GM12878 (cell line): ENCODE measurements at regions not wholly inside any gene's neighbourhood (a gene's known extent, or its start where the extent isn't known, plus 50 kb on each side); places are given as distances from the start of the nearest gene placed in this dataset.

Experiments used
- ATAC-seq: fragments of 200-7000 bp; cut with Tn5 transposase; 3 replicates; pipeline ENCODE4 v1.9.1; 2020; ENCODE audit warnings: mild to moderate bottlenecking, moderate library complexity
- BruUV-seq: library from RNA; stranded (reverse); fragments of 400-500 nt; replicated peaks from 2 replicates; lab custom pipeline; 2021; lab: Mats Ljungman, UMichigan
- CTCF ChIA-PET: fragments of 300-600 bp; sonication (Branson Sonifier 250); formaldehyde crosslinking; extraction: SDS; loops from one replicate; lab custom pipeline; 2021; ENCODE audit warnings: inconsistent platforms; lab: Yijun Ruan, JAX
- POLR2A ChIA-PET: fragments of 350-600 bp; formaldehyde crosslinking; extraction: SDS; loops from one replicate; lab custom pipeline; 2021; ENCODE audit warnings: inconsistent platforms; lab: Charles Lee
- RAD21 ChIA-PET: fragments of 300-600 bp; sonication (Branson Sonifier 250); formaldehyde crosslinking; loops from one replicate; lab custom pipeline; 2023; ENCODE audit warnings: antibody characterized with exemption; ENCODE audit not compliant: unreplicated experiment; lab: Charles Lee
- SMC1A ChIA-PET: fragments of 300-600 bp; sonication (Branson Sonifier 250); formaldehyde crosslinking; loops from one replicate; lab custom pipeline; 2023; ENCODE audit not compliant: unreplicated experiment, uncharacterized antibody; lab: Charles Lee
- DNase-seq: peaks from one replicate; pipeline ENCODE4 v3.0.0-alpha.2; 2011; ENCODE audit warnings: low read depth, low spot score
- FAIRE-seq: peaks from 3 replicates; lab custom pipeline; 2011; peaks lifted over from hg19 to GRCh38; lab: Jason Lieb, UNC
- H2AFZ ChIP-seq: 2 replicates; pipeline ENCODE4 v1.6.0; 2011; ENCODE audit warnings: low read depth, low read length, control low read depth; ENCODE audit not compliant: control insufficient read depth
- H3K27ac ChIP-seq: 2 replicates; pipeline ENCODE4 v1.5.1; 2011; ENCODE audit warnings: control low read depth; ENCODE audit not compliant: control insufficient read depth, insufficient read depth
- H3K27me3 ChIP-seq, 2 experiments: replicated peaks in 1 of 2; 2 replicates each; pipeline versions ENCODE4 v1.6.0 to v1.6.1; 2011; ENCODE audit warnings: low read length in 1 of 2; ENCODE audit not compliant: control insufficient read depth in 2 of 2, insufficient read depth in 2 of 2
- H3K36me3 ChIP-seq, 2 experiments: 2 replicates each; pipeline ENCODE4 v1.5.1; 2011; ENCODE audit warnings: low read length in 1 of 2; ENCODE audit not compliant: control insufficient read depth in 2 of 2, insufficient read depth in 2 of 2
- H3K4me1 ChIP-seq: 2 replicates; pipeline ENCODE4 v1.6.1; 2011; ENCODE audit warnings: mild to moderate bottlenecking, low read length, moderate library complexity, mixed read lengths; ENCODE audit not compliant: control insufficient read depth, insufficient read depth
- H3K4me2 ChIP-seq: 2 replicates; pipeline ENCODE4 v1.6.0; 2011; ENCODE audit warnings: control low read depth; ENCODE audit not compliant: control insufficient read depth, insufficient read depth
- H3K4me3 ChIP-seq: fragments of 200-600 bp; sonication (generic); 2 replicates; pipeline ENCODE4 v1.5.1; 2016
- H3K79me2 ChIP-seq: 2 replicates; pipeline ENCODE4 v1.6.0; 2011; ENCODE audit warnings: low read length; ENCODE audit not compliant: control insufficient read depth, insufficient read depth
- H3K9ac ChIP-seq: 2 replicates; pipeline ENCODE4 v1.8.0; 2011; ENCODE audit warnings: low read length, control low read depth, mixed read lengths; ENCODE audit not compliant: control insufficient read depth, insufficient read depth
- H3K9me3 ChIP-seq: replicated peaks from 3 replicates; pipeline ENCODE4 v1.5.1; 2011; ENCODE audit warnings: mild to moderate bottlenecking, low read length; ENCODE audit not compliant: control insufficient read depth, insufficient read depth
- H4K20me1 ChIP-seq: 2 replicates; pipeline ENCODE4 v1.6.0; 2011; ENCODE audit not compliant: control insufficient read depth, insufficient read depth
- ATF7 ChIP-seq: fragments of 450-650 bp; IDR thresholded peaks from 2 replicates; pipeline ENCODE4 v1.6.1; 2016; ENCODE audit warnings: low read depth, mild to moderate bottlenecking
- EGR1 ChIP-seq, 2 experiments: IDR thresholded peaks; 1 replicate in 1 of 2; 2 replicates in 1 of 2; pipeline ENCODE4 v1.6.1; 2011 to 2012; ENCODE audit warnings: low read depth in 2 of 2, low read length in 2 of 2, borderline replicate concordance in 1 of 2, mild to moderate bottlenecking in 1 of 2, moderate library complexity in 1 of 2
- EZH2 ChIP-seq: IDR thresholded peaks from 2 replicates; pipeline ENCODE4 v1.6.1; 2012; ENCODE audit warnings: low read depth, mild to moderate bottlenecking, control low read depth, inconsistent platforms, low read length, borderline replicate concordance; ENCODE audit not compliant: control insufficient read depth
- FOXK2 ChIP-seq: fragments of 450-650 bp; IDR thresholded peaks from 2 replicates; pipeline ENCODE4 v1.6.1; 2017; ENCODE audit warnings: mild to moderate bottlenecking, moderate library complexity
- HDGF ChIP-seq: fragments of 450-650 bp; IDR thresholded peaks from 2 replicates; pipeline ENCODE4 v1.6.1; 2016; ENCODE audit warnings: antibody characterized with exemption
- KLF5 ChIP-seq: fragments of 450-650 bp; IDR thresholded peaks from 2 replicates; pipeline ENCODE4 v1.6.1; 2014; ENCODE audit warnings: mild to moderate bottlenecking; ENCODE audit not compliant: partially characterized antibody
- MXI1 ChIP-seq: fragments of 150-350 bp; IDR thresholded peaks from 2 replicates; pipeline ENCODE4 v1.6.1; 2011; ENCODE audit warnings: low read depth, mild to moderate bottlenecking, inconsistent platforms, low read length, improper control_type of control experiment
- NR2C1 ChIP-seq: fragments of 450-650 bp; IDR thresholded peaks from 2 replicates; pipeline ENCODE4 v1.6.1; 2017; ENCODE audit warnings: antibody characterized with exemption, mild to moderate bottlenecking, moderate library complexity
- NR2F1 ChIP-seq: fragments of 450-650 bp; conservative IDR thresholded peaks from 2 replicates; pipeline ENCODE4 v1.6.1; 2017; ENCODE audit warnings: mild to moderate bottlenecking
- NRF1 ChIP-seq: conservative IDR thresholded peaks from 2 replicates; pipeline ENCODE4 v1.6.1; 2011; ENCODE audit warnings: mild to moderate bottlenecking, low read depth, low read length, improper control_type of control experiment
- RCOR1 ChIP-seq: conservative IDR thresholded peaks from 2 replicates; pipeline ENCODE4 v1.6.1; 2012; ENCODE audit warnings: low read depth, low read length, improper control_type of control experiment
- SMC3 ChIP-seq: IDR thresholded peaks from 2 replicates; pipeline ENCODE4 v1.6.1; 2011; ENCODE audit warnings: low read length, improper control_type of control experiment, borderline replicate concordance
- SRF ChIP-seq, 2 experiments: IDR thresholded peaks; 2 replicates each; pipeline ENCODE4 v1.6.1; 2011; ENCODE audit warnings: low read depth in 2 of 2, low read length in 2 of 2, mild to moderate bottlenecking in 1 of 2, moderate library complexity in 1 of 2
- SUPT20H ChIP-seq: IDR thresholded peaks from 2 replicates; pipeline ENCODE4 v1.6.1; 2011; ENCODE audit warnings: low read depth, mild to moderate bottlenecking, low read length, moderate library complexity, borderline replicate concordance; ENCODE audit not compliant: control insufficient read depth
- ZNF24 ChIP-seq: fragments of 450-650 bp; IDR thresholded peaks from 2 replicates; pipeline ENCODE4 v1.6.1; 2017; ENCODE audit warnings: antibody characterized with exemption, mild to moderate bottlenecking
- ZNF274 ChIP-seq: IDR thresholded peaks from one replicate; pipeline ENCODE4 v1.8.0; 2011; ENCODE audit not compliant: insufficient read length, insufficient read depth
- WGBS: methylation state at CpG from one replicate; pipeline ENCODE4 v1.1.6; 2016; ENCODE audit warnings: low lambda C conversion rate; ENCODE audit not compliant: insufficient replicate concordance, insufficient coverage; ENCODE audit errors: missing lambda C conversion rate; 5-methylcytosine and 5-hydroxymethylcytosine counted together
- in situ Hi-C: fragments of 300-500 bp; cut with MboI; formaldehyde crosslinking; loops from 9 replicates; pipeline ENCODE4 v1.14.3; 2018; ENCODE audit warnings: mixed read lengths
- intact Hi-C: fragments of 100-400 bp; cut with micrococcal nuclease; formaldehyde crosslinking; loops from one replicate; pipeline ENCODE4 v1.14.2; 2022; ENCODE audit not compliant: unreplicated experiment
- TF ChIP-seq, protein P1 (sequence below): fragments of 450-650 bp; IDR thresholded peaks from 2 replicates; pipeline ENCODE4 v1.6.1; 2017; ENCODE audit warnings: borderline replicate concordance
- TF ChIP-seq, protein P2 (sequence below): IDR thresholded peaks from 2 replicates; pipeline ENCODE4 v1.6.1; 2011; ENCODE audit warnings: low read depth, mild to moderate bottlenecking, low read length, moderate library complexity, borderline replicate concordance; ENCODE audit errors: extremely low read depth

DNA sequence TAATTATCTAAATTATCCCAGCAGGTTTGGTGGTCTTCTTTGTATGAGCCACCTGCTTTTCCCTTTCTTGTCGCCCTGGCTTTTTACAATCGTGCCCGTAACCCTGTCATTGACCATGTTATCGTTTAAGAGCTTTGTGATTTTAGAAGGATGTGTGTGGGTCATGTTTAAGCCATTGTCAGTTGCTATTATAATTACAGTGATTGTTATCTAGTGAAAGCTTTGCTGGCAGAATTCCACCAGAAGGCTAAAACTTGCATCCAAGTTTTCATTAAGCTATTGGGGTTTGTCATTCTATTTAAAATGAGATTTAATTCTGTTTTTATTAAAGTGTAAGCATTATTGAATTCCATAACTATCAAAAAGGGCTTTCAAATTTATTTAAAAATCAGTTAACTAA lies 354.2 kb upstream of the TMEM229A start:
- Histone ChIP-seq H3K27me3 (no peaks in the 10 kb centered on the region), H3K27ac (no peak overlapping the region), H3K36me3 (no peaks in the 10 kb centered on the region), H3K9ac (no peak overlapping the region), H3K4me2 (no peak overlapping the region), H3K4me1 (no peaks in the 10 kb centered on the region), H3K9me3 (no peaks in the 10 kb centered on the region), H3K79me2 (no peaks in the 10 kb centered on the region), H3K4me3 (no peak overlapping the region), H2AFZ (no peak overlapping the region), H4K20me1 (no peaks in the 10 kb centered on the region)
- 28% methylated on average over 4 of the region's 4 CpGs for WGBS
- SMC1A ChIA-PET: no interaction called here
- TF ChIP-seq, protein P1, sequence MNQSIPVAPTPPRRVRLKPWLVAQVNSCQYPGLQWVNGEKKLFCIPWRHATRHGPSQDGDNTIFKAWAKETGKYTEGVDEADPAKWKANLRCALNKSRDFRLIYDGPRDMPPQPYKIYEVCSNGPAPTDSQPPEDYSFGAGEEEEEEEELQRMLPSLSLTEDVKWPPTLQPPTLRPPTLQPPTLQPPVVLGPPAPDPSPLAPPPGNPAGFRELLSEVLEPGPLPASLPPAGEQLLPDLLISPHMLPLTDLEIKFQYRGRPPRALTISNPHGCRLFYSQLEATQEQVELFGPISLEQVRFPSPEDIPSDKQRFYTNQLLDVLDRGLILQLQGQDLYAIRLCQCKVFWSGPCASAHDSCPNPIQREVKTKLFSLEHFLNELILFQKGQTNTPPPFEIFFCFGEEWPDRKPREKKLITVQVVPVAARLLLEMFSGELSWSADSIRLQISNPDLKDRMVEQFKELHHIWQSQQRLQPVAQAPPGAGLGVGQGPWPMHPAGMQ: no peak
- in situ Hi-C loops (no loop called here), intact Hi-C loops (no loop called here)
- POLR2A ChIA-PET: no interaction called here
- no peak for FAIRE-seq
- CTCF ChIA-PET: no interaction called here
- ATAC-seq: no peak
- no TSS peak for BruUV-seq
- RAD21 ChIA-PET: no interaction called here
- DNase-seq: no peak

DNA sequence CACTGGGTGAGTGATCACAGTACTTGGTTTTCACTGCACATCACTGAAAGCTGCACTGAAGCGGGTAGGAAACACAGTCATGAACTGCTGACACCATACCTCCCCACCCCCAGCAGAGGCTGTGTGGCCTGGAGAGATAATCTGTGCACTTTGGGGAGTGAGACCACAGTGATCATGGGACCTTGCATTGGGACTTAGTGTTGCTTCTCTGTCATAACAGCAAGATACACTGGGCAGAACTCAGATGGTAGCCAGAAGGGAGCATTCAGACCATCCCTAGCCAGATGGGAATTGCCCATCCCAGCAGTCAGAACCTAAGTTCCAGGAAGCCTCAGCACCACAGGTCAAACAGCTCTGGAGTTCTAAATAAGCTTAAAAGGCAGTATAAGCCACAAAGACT lies 346.4 kb upstream of the TMEM229A start:
- RAD21 ChIA-PET: no interaction called here
- no TSS peak for BruUV-seq
- TF ChIP-seq HDGF (no peak), SUPT20H (no peak), NR2C1 (no peak), ATF7 (no peak), ZNF274 (no peak), MXI1 (no peak), RCOR1 (no peak), EZH2 (no peak), FOXK2 (no peak), SRF (IDR thresholded peaks at IDR 0.05; ENCODE audit: low read depth in 2 of 2, low read length in 2 of 2) (no peak), KLF5 (no peak), NRF1 (no peak), EGR1 (IDR thresholded peaks at IDR 0.05; ENCODE audit: borderline replicate concordance in 1 of 2, low read depth in 2 of 2, low read length in 2 of 2) (no peak), ZNF24 (no peak), NR2F1 (no peak), SMC3 (no peak)
- TF ChIP-seq, protein P2, sequence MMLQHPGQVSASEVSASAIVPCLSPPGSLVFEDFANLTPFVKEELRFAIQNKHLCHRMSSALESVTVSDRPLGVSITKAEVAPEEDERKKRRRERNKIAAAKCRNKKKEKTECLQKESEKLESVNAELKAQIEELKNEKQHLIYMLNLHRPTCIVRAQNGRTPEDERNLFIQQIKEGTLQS: no peak

More for the DNA sequence above, 346.4 kb upstream of the TMEM229A start:
- CTCF ChIA-PET: no interaction called here
- no peaks in the 10 kb centered on the region for H3K4me1 ChIP-seq
- H3K9ac ChIP-seq: no peak overlapping the region
- in situ Hi-C loops (no loop called here), intact Hi-C loops (loop anchor here (10.0 kb wide), 1 partner anchor 406 kb away; no protein-coding TSS in a partner anchor)
- H2AFZ ChIP-seq: no peak overlapping the region
- H3K4me2 ChIP-seq: no peak overlapping the region
- 30% methylated on average over 1 of the region's 1 CpG for WGBS
- H3K4me3 ChIP-seq: no peak overlapping the region
- H4K20me1 ChIP-seq: no peaks in the 10 kb centered on the region
- ATAC-seq (peak; percentile 41; the same call in 2 of the 3 replicates), DNase-seq (no peak), FAIRE-seq (no peak)
- no peaks in the 10 kb centered on the region for H3K36me3 ChIP-seq
- POLR2A ChIA-PET: no interaction called here
- H3K9me3 ChIP-seq: no peaks in the 10 kb centered on the region
- H3K27me3 ChIP-seq: no peaks in the 10 kb centered on the region
- SMC1A ChIA-PET: no interaction called here
- H3K79me2 ChIP-seq: no peaks in the 10 kb centered on the region
- no peak overlapping the region for H3K27ac ChIP-seq
